ENCODE measurements at regions not wholly inside any gene's neighbourhood (a gene's known extent, or its start where the extent isn't known, plus 50 kb on each side); places are given as distances from the start of the nearest gene placed in this dataset.
"Not testable (repeated sequence)": the region's sequence is repeated elsewhere in the genome, so short reads cannot be mapped to it uniquely, and the experiment has no call there.

GRCh38 chr3:75129101-75129500 is 514.6 kb upstream of the CNTN3 start:
- no peak for DNase-seq

- no peak for DNase-seq
These were observed 521.8 kb upstream of the CNTN3 start for GRCh38 chr3:75136100-75136897.

- no peak for DNase-seq
These were observed 523.9 kb upstream of the CNTN3 start for GRCh38 chr3:75138345-75138744.

- no peak for DNase-seq
These were observed 523.1 kb upstream of the FRG2C start for GRCh38 chr3:75140904-75141615.

GRCh38 chr3:75144406-75144805 is 519.7 kb upstream of the FRG2C start:
- DNase-seq: no peak

GRCh38 chr3:75171630-75172230 is 492.4 kb upstream of the FRG2C start:
- no peak for DNase-seq

GRCh38 chr3:75176937-75177336 is 487.2 kb upstream of the FRG2C start:
- no peak for DNase-seq

- no peak for DNase-seq
These were observed 483.7 kb upstream of the FRG2C start for GRCh38 chr3:75180235-75180944.

- DNase-seq: no peak
These were observed 483.2 kb upstream of the FRG2C start for GRCh38 chr3:75180945-75181298.

GRCh38 chr3:75188962-75189361 is 475.2 kb upstream of the FRG2C start:
- DNase-seq: no peak

GRCh38 chr3:75192146-75192616 is 471.9 kb upstream of the FRG2C start:
- peak; percentile 39 for DNase-seq

- no peak for DNase-seq
These were observed 470.3 kb upstream of the FRG2C start for GRCh38 chr3:75193797-75194196.

GRCh38 chr3:75214332-75214731 is 449.8 kb upstream of the FRG2C start:
- not testable (repeated sequence) for DNase-seq

- no peak for DNase-seq
These were observed 445.6 kb upstream of the FRG2C start for GRCh38 chr3:75218577-75218976.

- DNase-seq: no peak
These were observed 443.2 kb upstream of the FRG2C start for GRCh38 chr3:75220932-75221331.

- DNase-seq: no peak
These were observed 439.7 kb upstream of the FRG2C start for GRCh38 chr3:75224412-75224811.

GRCh38 chr3:75232216-75232615 is 431.9 kb upstream of the FRG2C start:
- no peak for DNase-seq

- DNase-seq: no peak
These were observed 428.5 kb upstream of the FRG2C start for GRCh38 chr3:75235631-75236030.

GRCh38 chr3:75237053-75237452 is 427.1 kb upstream of the FRG2C start:
- no peak for DNase-seq

GRCh38 chr3:75237477-75237876 is 426.7 kb upstream of the FRG2C start:
- DNase-seq: no peak

GRCh38 chr3:75241226-75241962 is 422.7 kb upstream of the FRG2C start:
- DNase-seq: not testable (repeated sequence)

GRCh38 chr3:75242012-75242735 is 422.0 kb upstream of the FRG2C start:
- no peak for DNase-seq

Data from activated gamma-delta T cell treated with Interleukin-2 at 50 U/mL for 16 hours (primary cell).